Fibroblast of skin of right quadriceps (primary cell): ENCODE measurements at regions not wholly inside any gene's neighbourhood (a gene's known extent, or its start where the extent isn't known, plus 50 kb on each side); places are given as distances from the start of the nearest gene placed in this dataset.

Source experiments
- DNase-seq: peaks from one replicate; pipeline ENCODE4 v3.0.0-alpha.2; 2013

- no peak for DNase-seq
These were observed 1019.4 kb downstream of the BRD1 start for GRCh38 chr22:48808038-48808960.

GRCh38 chr22:48807155-48807554 is 1020.5 kb downstream of the BRD1 start:
- no peak for DNase-seq

- DNase-seq = no peak
These were observed 1021.4 kb downstream of the BRD1 start for GRCh38 chr22:48806227-48806781.

GRCh38 chr22:48805516-48805915 is 1022.2 kb downstream of the BRD1 start:
- DNase-seq = no peak

- no peak for DNase-seq
These were observed 1022.8 kb downstream of the BRD1 start for GRCh38 chr22:48804811-48805301.

GRCh38 chr22:48803948-48804810 is 1023.5 kb downstream of the BRD1 start:
- DNase-seq = no peak

- DNase-seq = no peak
These were observed 1024.3 kb downstream of the BRD1 start for GRCh38 chr22:48803171-48803947.

GRCh38 chr22:48802576-48802975 is 1025.1 kb downstream of the BRD1 start:
- no peak for DNase-seq

GRCh38 chr22:48800886-48801607 is 1026.6 kb downstream of the BRD1 start:
- DNase-seq = no peak

- no peak for DNase-seq
These were observed 1027.4 kb downstream of the BRD1 start for GRCh38 chr22:48800036-48800885.

- no peak for DNase-seq
These were observed 1028.3 kb downstream of the BRD1 start for GRCh38 chr22:48799227-48799970.

- no peak for DNase-seq
These were observed 1029.1 kb downstream of the BRD1 start for GRCh38 chr22:48798281-48799226.

GRCh38 chr22:48797731-48798130 is 1029.9 kb downstream of the BRD1 start:
- no peak for DNase-seq

- DNase-seq = no peak
These were observed 1031.2 kb downstream of the BRD1 start for GRCh38 chr22:48796310-48797015.

GRCh38 chr22:48795664-48796063 is 1032.0 kb downstream of the BRD1 start:
- no peak for DNase-seq

GRCh38 chr22:48794906-48795305 is 1032.8 kb downstream of the BRD1 start:
- DNase-seq = no peak

GRCh38 chr22:48793949-48794348 is 1033.7 kb downstream of the BRD1 start:
- no peak for DNase-seq

- no peak for DNase-seq
These were observed 1041.0 kb downstream of the BRD1 start for GRCh38 chr22:48786679-48786996.
